ENCODE measurements at regions not wholly inside any gene's neighbourhood (a gene's known extent, or its start where the extent isn't known, plus 50 kb on each side); places are given as distances from the start of the nearest gene placed in this dataset.

DNA sequence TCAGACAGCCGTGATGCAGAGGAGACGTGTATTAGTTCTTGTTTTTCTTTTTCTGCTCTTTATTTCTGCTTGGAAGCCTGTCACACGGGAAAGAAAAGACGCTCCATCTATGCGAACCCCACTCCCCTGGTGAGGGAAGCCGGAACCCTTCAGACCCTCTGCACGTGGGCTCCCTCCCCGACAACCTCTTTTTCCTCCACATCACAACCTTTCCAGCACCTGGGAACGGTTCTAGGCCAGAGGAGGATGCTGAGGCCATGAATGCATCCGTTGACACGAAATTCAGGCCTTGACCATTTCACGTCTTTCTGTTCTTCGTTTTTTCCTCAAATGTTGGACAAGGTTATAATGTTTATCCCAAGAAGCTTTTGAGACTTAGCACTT, 85.3 kb upstream of the WNT7B start:
- Histone ChIP-seq H3K4me2 (ENCODE audit: insufficient read depth, insufficient read length, low read length) (no peak overlapping the region), H3K9ac (ENCODE audit: extremely low read depth, insufficient read length, low read length) (no peak overlapping the region), H3K23me2 (ENCODE audit: insufficient read length, low read depth, low read length, poor library complexity, severe bottlenecking) (no peaks in the 10 kb centered on the region), H3K56ac (ENCODE audit: insufficient read length, low read depth, low read length) (no peak overlapping the region), H2BK15ac (ENCODE audit: low read depth, low read length) (no peak overlapping the region), H4K91ac (ENCODE audit: insufficient read length, low read depth, low read length) (no peak overlapping the region), H3K23ac (ENCODE audit: insufficient read length, low read depth, low read length) (no peak overlapping the region), H2AK5ac (ENCODE audit: insufficient read length, low read length) (no peak overlapping the region), H4K8ac (replicated peaks; ENCODE audit: insufficient read length, low read depth, low read length) (no peak overlapping the region), H4K5ac (ENCODE audit: insufficient read length, low read depth, low read length) (no peak overlapping the region), H3K4ac (ENCODE audit: low read depth, low read length) (no peak overlapping the region), H3K27me3 (ENCODE audit: insufficient read depth, low read length) (no peaks in the 10 kb centered on the region), H3K4me1 (ENCODE audit: insufficient read depth, low read length) (no peaks in the 10 kb centered on the region), H3T11ph (ENCODE audit: low read length) (no peak overlapping the region), H3K9me3 (ENCODE audit: control insufficient read depth, low read depth, low read length) (no peaks in the 10 kb centered on the region), H3K14ac (ENCODE audit: insufficient read depth, low read length) (no peak overlapping the region), H2AFZ (ENCODE audit: low read length) (no peak overlapping the region), H3K18ac (ENCODE audit: insufficient read length, low read depth, low read length) (no peak overlapping the region), H4K20me1 (ENCODE audit: control insufficient read depth, insufficient read depth, insufficient read length) (no peaks in the 10 kb centered on the region), H2BK12ac (ENCODE audit: insufficient read length, low read depth, low read length) (no peak overlapping the region), H2BK120ac (ENCODE audit: low read depth, low read length, poor library complexity, severe bottlenecking) (no peak overlapping the region), H3K79me2 (ENCODE audit: insufficient read depth, low read length) (no peaks in the 10 kb centered on the region), H3K27ac (ENCODE audit: insufficient read length, low read depth, low read length) (no peak overlapping the region), H2BK20ac (ENCODE audit: low read depth, low read length, poor library complexity, severe bottlenecking) (no peak overlapping the region), H3K79me1 (ENCODE audit: insufficient read depth, low read depth, low read length, poor library complexity, severe bottlenecking) (no peaks in the 10 kb centered on the region), H2BK5ac (ENCODE audit: insufficient read length, low read length) (no peak overlapping the region)
- Mint-ChIP-seq H3K4me3 (no peak overlapping the region), H3K9me3 (no peaks in the 10 kb centered on the region), H3K27ac (peak overlapping the region in 2 of 3 experiments; percentile 21 to 62; a peak in 1 of 7 replicates), H3K36me3 (ENCODE audit: insufficient read depth in 1 of 3, low read depth in 3 of 3) (no peaks in the 10 kb centered on the region), H3K4me1 (no peaks in the 10 kb centered on the region), H3K27me3 (ENCODE audit: low read depth) (peaks cover 18% of the 10 kb centered on the region)
- no CpG with 5 or more reads among the region's 13 CpGs for WGBS (ENCODE audit: extremely low coverage, insufficient read length, low lambda C conversion rate)
- TF ChIP-seq, protein P1, sequence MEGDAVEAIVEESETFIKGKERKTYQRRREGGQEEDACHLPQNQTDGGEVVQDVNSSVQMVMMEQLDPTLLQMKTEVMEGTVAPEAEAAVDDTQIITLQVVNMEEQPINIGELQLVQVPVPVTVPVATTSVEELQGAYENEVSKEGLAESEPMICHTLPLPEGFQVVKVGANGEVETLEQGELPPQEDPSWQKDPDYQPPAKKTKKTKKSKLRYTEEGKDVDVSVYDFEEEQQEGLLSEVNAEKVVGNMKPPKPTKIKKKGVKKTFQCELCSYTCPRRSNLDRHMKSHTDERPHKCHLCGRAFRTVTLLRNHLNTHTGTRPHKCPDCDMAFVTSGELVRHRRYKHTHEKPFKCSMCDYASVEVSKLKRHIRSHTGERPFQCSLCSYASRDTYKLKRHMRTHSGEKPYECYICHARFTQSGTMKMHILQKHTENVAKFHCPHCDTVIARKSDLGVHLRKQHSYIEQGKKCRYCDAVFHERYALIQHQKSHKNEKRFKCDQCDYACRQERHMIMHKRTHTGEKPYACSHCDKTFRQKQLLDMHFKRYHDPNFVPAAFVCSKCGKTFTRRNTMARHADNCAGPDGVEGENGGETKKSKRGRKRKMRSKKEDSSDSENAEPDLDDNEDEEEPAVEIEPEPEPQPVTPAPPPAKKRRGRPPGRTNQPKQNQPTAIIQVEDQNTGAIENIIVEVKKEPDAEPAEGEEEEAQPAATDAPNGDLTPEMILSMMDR (conservative IDR thresholded peaks at IDR 0.05): no peak
- DNase-seq: no peak
